CD14-positive monocyte (primary cell): ENCODE measurements at regions not wholly inside any gene's neighbourhood (a gene's known extent, or its start where the extent isn't known, plus 50 kb on each side); places are given as distances from the start of the nearest gene placed in this dataset.

Source experiments
- DNase-seq, 3 donors: peaks; one replicate each; pipeline ENCODE4 v3.0.0-alpha.2; 2011 to 2022
- H2AFZ ChIP-seq: 2 replicates; pipeline ENCODE4 v1.6.0; 2012; ENCODE audit warnings: mild to moderate bottlenecking, low read depth, low read length, inconsistent platforms; ENCODE audit not compliant: insufficient read depth, poor library complexity, severe bottlenecking
- H3K27ac ChIP-seq, 2 donors: 1 replicate in 1 of 2; 2 replicates in 1 of 2; pipeline ENCODE4 v1.5.1; 2012 to 2013; ENCODE audit warnings: low read length in 2 of 2, control low read depth in 1 of 2, inconsistent platforms in 1 of 2, low read depth in 1 of 2, mild to moderate bottlenecking in 1 of 2
- H3K27me3 ChIP-seq, 2 donors: one replicate each; pipeline versions ENCODE4 v1.6.0 to v1.6.1; 2011 to 2013; ENCODE audit warnings: low read length in 2 of 2; ENCODE audit not compliant: control insufficient read depth in 2 of 2, insufficient read depth in 2 of 2
- H3K36me3 ChIP-seq, 2 donors: replicated peaks in 1 of 2; 1 replicate in 1 of 2; 2 replicates in 1 of 2; pipeline versions ENCODE4 v1.5.1 to v1.6.1; 2012 to 2013; ENCODE audit warnings: low read length in 2 of 2, control low read depth in 1 of 2, inconsistent platforms in 1 of 2, mild to moderate bottlenecking in 1 of 2; ENCODE audit not compliant: insufficient read depth in 2 of 2, control insufficient read depth in 1 of 2
- H3K4me1 ChIP-seq, 2 donors: 1 replicate in 1 of 2; 2 replicates in 1 of 2; pipeline versions ENCODE4 v1.5.1 to v1.6.1; 2012 to 2013; ENCODE audit warnings: low read length in 2 of 2, control low read depth in 1 of 2, inconsistent platforms in 1 of 2, mild to moderate bottlenecking in 1 of 2, moderate library complexity in 1 of 2; ENCODE audit not compliant: insufficient read depth in 2 of 2, control insufficient read depth in 1 of 2
- H3K4me2 ChIP-seq: replicated peaks from 2 replicates; pipeline ENCODE3; 2012; ENCODE audit warnings: low read length, moderate library complexity, mild to moderate bottlenecking; ENCODE audit not compliant: poor library complexity, severe bottlenecking; ENCODE audit errors: extremely low read depth
- H3K4me3 ChIP-seq, 3 experiments: fragments of 200-600 bp in 1 of 3; sonication (generic) in 1 of 3; replicated peaks in 1 of 3; 1 replicate in 2 of 3; 2 replicates in 1 of 3; pipeline ENCODE4 v1.5.1; 2011 to 2013; ENCODE audit warnings: low read length in 3 of 3, mild to moderate bottlenecking in 3 of 3, control low read depth in 2 of 3, low read depth in 2 of 3, inconsistent platforms in 1 of 3, moderate library complexity in 1 of 3
- H3K79me2 ChIP-seq: 2 replicates; pipeline ENCODE4 v1.6.0; 2012; ENCODE audit warnings: mild to moderate bottlenecking, control low read depth, inconsistent platforms, low read length, moderate library complexity; ENCODE audit not compliant: insufficient read depth
- H3K9ac ChIP-seq: 2 replicates; pipeline ENCODE4 v1.6.0; 2017; ENCODE audit warnings: low read length, mild to moderate bottlenecking; ENCODE audit not compliant: insufficient read depth, poor library complexity, severe bottlenecking
- H3K9me3 ChIP-seq, 2 donors: replicated peaks in 1 of 2; 1 replicate in 1 of 2; 2 replicates in 1 of 2; pipeline versions ENCODE4 v1.5.1 to v1.6.1; 2012 to 2013; ENCODE audit warnings: low read length in 2 of 2, control low read depth in 1 of 2; ENCODE audit not compliant: control insufficient read depth in 1 of 2, insufficient read depth in 1 of 2
- H4K20me1 ChIP-seq: 2 replicates; pipeline ENCODE4 v1.6.0; 2012; ENCODE audit warnings: mild to moderate bottlenecking, low read length, control low read depth, moderate library complexity; ENCODE audit not compliant: insufficient read depth
- H3K27ac Mint-ChIP-seq, 7 donors: one replicate each; pipeline ENCODE4 v1.8.0; 2020; ENCODE audit warnings: mild to moderate bottlenecking in 7 of 7, mixed read lengths in 7 of 7, moderate library complexity in 6 of 7, inconsistent platforms in 2 of 7
- H3K27me3 Mint-ChIP-seq, 3 donors: one replicate each; pipeline ENCODE4 v1.8.0; 2021 to 2022; ENCODE audit warnings: low read depth in 3 of 3, mild to moderate bottlenecking in 3 of 3, mixed read lengths in 3 of 3, moderate library complexity in 3 of 3, inconsistent platforms in 1 of 3
- H3K36me3 Mint-ChIP-seq, 2 donors: one replicate each; pipeline ENCODE4 v1.8.0; 2020; ENCODE audit warnings: mixed read lengths in 2 of 2, inconsistent platforms in 1 of 2, mild to moderate bottlenecking in 1 of 2
- H3K4me1 Mint-ChIP-seq: one replicate; pipeline ENCODE4 v1.8.0; 2020; ENCODE audit warnings: mild to moderate bottlenecking, mixed read lengths
- H3K4me3 Mint-ChIP-seq, 2 donors: one replicate each; pipeline ENCODE4 v1.8.0; 2020; ENCODE audit warnings: mild to moderate bottlenecking in 2 of 2, mixed read lengths in 2 of 2, moderate library complexity in 1 of 2
- H3K9me3 Mint-ChIP-seq, 7 donors: one replicate each; pipeline ENCODE4 v1.8.0; 2020 to 2022; ENCODE audit warnings: mixed read lengths in 7 of 7, mild to moderate bottlenecking in 6 of 7, moderate library complexity in 6 of 7, inconsistent platforms in 2 of 7
- WGBS: methylation state at CpG from one replicate; pipeline ENCODE4 v1.1.5; 2013; ENCODE audit warnings: missing lambda C conversion rate; ENCODE audit not compliant: insufficient coverage; 5-methylcytosine and 5-hydroxymethylcytosine counted together
- intact Hi-C, 2 donors: fragments of 100-400 bp; cut with micrococcal nuclease; formaldehyde crosslinking; loops; one replicate each; pipeline versions ENCODE4 v1.15.0 to v1.15.1; 2023
- TF ChIP-seq, protein P1 (sequence below): fragments of 200-600 bp; IDR thresholded peaks from one replicate; pipeline ENCODE4 v1.8.0; 2022; ENCODE audit warnings: antibody characterized with exemption, mild to moderate bottlenecking

GRCh38 chr7:156511426-156511825 is 129.1 kb upstream of the RNF32 start:
- Histone ChIP-seq H3K27me3 (no peaks in the 10 kb centered on the region), H3K27ac (no peak overlapping the region), H3K79me2 (no peaks in the 10 kb centered on the region), H3K36me3 (no peaks in the 10 kb centered on the region), H3K4me3 (no peak overlapping the region), H3K9me3 (peaks cover 6 to 12% of the 10 kb centered on the region in 2 donors), H3K4me2 (no peak overlapping the region), H4K20me1 (no peaks in the 10 kb centered on the region), H3K4me1 (no peaks in the 10 kb centered on the region), H3K9ac (no peak overlapping the region), H2AFZ (no peak overlapping the region)
- Mint-ChIP-seq H3K4me3 (no peak overlapping the region), H3K4me1 (no peaks in the 10 kb centered on the region), H3K36me3 (no peaks in the 10 kb centered on the region), H3K27me3 (peaks cover 2 to 9% (median 3%) of the 10 kb centered on the region in 3 donors), H3K9me3 (peaks cover 9 to 18% (median 14%) of the 10 kb centered on the region in 7 donors), H3K27ac (no peak overlapping the region)
- TF ChIP-seq, protein P1, sequence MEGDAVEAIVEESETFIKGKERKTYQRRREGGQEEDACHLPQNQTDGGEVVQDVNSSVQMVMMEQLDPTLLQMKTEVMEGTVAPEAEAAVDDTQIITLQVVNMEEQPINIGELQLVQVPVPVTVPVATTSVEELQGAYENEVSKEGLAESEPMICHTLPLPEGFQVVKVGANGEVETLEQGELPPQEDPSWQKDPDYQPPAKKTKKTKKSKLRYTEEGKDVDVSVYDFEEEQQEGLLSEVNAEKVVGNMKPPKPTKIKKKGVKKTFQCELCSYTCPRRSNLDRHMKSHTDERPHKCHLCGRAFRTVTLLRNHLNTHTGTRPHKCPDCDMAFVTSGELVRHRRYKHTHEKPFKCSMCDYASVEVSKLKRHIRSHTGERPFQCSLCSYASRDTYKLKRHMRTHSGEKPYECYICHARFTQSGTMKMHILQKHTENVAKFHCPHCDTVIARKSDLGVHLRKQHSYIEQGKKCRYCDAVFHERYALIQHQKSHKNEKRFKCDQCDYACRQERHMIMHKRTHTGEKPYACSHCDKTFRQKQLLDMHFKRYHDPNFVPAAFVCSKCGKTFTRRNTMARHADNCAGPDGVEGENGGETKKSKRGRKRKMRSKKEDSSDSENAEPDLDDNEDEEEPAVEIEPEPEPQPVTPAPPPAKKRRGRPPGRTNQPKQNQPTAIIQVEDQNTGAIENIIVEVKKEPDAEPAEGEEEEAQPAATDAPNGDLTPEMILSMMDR: no peak
- no peak for DNase-seq
- no CpG with 5 or more reads among the region's 2 CpGs for WGBS
- intact Hi-C loops: no loop called here

- no peak for DNase-seq
- Histone ChIP-seq H3K9me3 (peaks cover 6 to 12% of the 10 kb centered on the region in 2 donors), H3K79me2 (no peaks in the 10 kb centered on the region), H3K27ac (no peak overlapping the region), H3K4me1 (no peaks in the 10 kb centered on the region), H3K4me2 (no peak overlapping the region), H3K36me3 (no peaks in the 10 kb centered on the region), H3K4me3 (no peak overlapping the region), H2AFZ (no peak overlapping the region), H4K20me1 (no peaks in the 10 kb centered on the region), H3K9ac (no peak overlapping the region), H3K27me3 (no peaks in the 10 kb centered on the region)
- intact Hi-C loops: no loop called here
- TF ChIP-seq, protein P1: no peak
- Mint-ChIP-seq H3K4me3 (no peak overlapping the region), H3K27ac (no peak overlapping the region), H3K4me1 (no peaks in the 10 kb centered on the region), H3K9me3 (peaks cover 9 to 18% (median 15%) of the 10 kb centered on the region in 7 donors), H3K27me3 (peaks cover 2 to 9% (median 3%) of the 10 kb centered on the region in 3 donors), H3K36me3 (no peaks in the 10 kb centered on the region)
These were observed 129.6 kb upstream of the RNF32 start for GRCh38 chr7:156510966-156511365.
